Peyer's patch (tissue), 4 donors: ENCODE measurements at regions not wholly inside any gene's neighbourhood (a gene's known extent, or its start where the extent isn't known, plus 50 kb on each side); places are given as distances from the start of the nearest gene placed in this dataset.

Experiments
- DNase-seq, 3 donors: peaks; one replicate each; pipeline ENCODE4 v3.0.0-alpha.2; 2017 to 2019
- H3K27ac ChIP-seq, 4 donors: fragments of 200-600 bp; sonication (generic); one replicate each; pipeline ENCODE4 v1.5.1; 2016 to 2019
- H3K27me3 ChIP-seq, 2 donors: fragments of 200-600 bp; sonication (generic); one replicate each; pipeline ENCODE4 v1.5.1; 2019
- H3K36me3 ChIP-seq, 3 donors: fragments of 200-600 bp; sonication (generic); one replicate each; pipeline ENCODE4 v1.5.1; 2016 to 2019
- H3K4me1 ChIP-seq, 4 donors: fragments of 200-600 bp; sonication (generic); one replicate each; pipeline ENCODE4 v1.5.1; 2016 to 2019
- H3K4me3 ChIP-seq, 4 donors: fragments of 200-600 bp; sonication (generic); 1 replicate in 3 of 4; 2 replicates in 1 of 4; pipeline ENCODE4 v1.5.1; 2016 to 2019; ENCODE audit warnings: mild to moderate bottlenecking in 1 of 4
- H3K9me3 ChIP-seq, 4 donors: fragments of 200-600 bp; sonication (generic); one replicate each; pipeline ENCODE4 v1.5.1; 2016 to 2019; ENCODE audit warnings: mild to moderate bottlenecking in 1 of 4
- CTCF ChIP-seq, 6 experiments: fragments of 450-650 bp in 4 of 6; fragments of 200-600 bp in 2 of 6; sonication (generic) in 1 of 6; IDR thresholded peaks; one replicate each; pipeline ENCODE4 v1.5.1; 2017 to 2019; ENCODE audit warnings: antibody characterized with exemption in 6 of 6, mild to moderate bottlenecking in 3 of 6, moderate library complexity in 1 of 6
- POLR2A ChIP-seq, 2 donors: fragments of 450-650 bp; IDR thresholded peaks; one replicate each; pipeline ENCODE4 v1.5.1; 2017; ENCODE audit warnings: antibody characterized with exemption in 2 of 2, mild to moderate bottlenecking in 2 of 2, moderate library complexity in 2 of 2

- DNase-seq = no peak
- no peak for TF ChIP-seq POLR2A (IDR thresholded peaks at IDR 0.05)
- TF ChIP-seq CTCF (IDR thresholded peaks at IDR 0.05) = no peak
- Histone ChIP-seq H3K27me3 (no peaks in the 10 kb centered on the region), H3K9me3 (no peaks in the 10 kb centered on the region), H3K27ac (no peak overlapping the region), H3K4me3 (no peak overlapping the region), H3K4me1 (no peaks in the 10 kb centered on the region), H3K36me3 (no peaks in the 10 kb centered on the region)
Observed at GRCh38 chr14:98698341-98698740, 573.7 kb downstream of the BCL11B start.

- H3K27me3 ChIP-seq = no peaks in the 10 kb centered on the region
- H3K4me1 ChIP-seq = no peaks in the 10 kb centered on the region
- TF ChIP-seq CTCF (IDR thresholded peaks at IDR 0.05) (no peak), POLR2A (IDR thresholded peaks at IDR 0.05) (no peak)
- no peak for DNase-seq
- no peak overlapping the region for H3K27ac ChIP-seq
- H3K4me3 ChIP-seq = no peak overlapping the region
- no peaks in the 10 kb centered on the region for H3K9me3 ChIP-seq
- no peaks in the 10 kb centered on the region for H3K36me3 ChIP-seq
Observed at GRCh38 chr14:98700748-98701147, 571.2 kb downstream of the BCL11B start.

- H3K4me1 ChIP-seq = no peaks in the 10 kb centered on the region
- H3K9me3 ChIP-seq = no peaks in the 10 kb centered on the region
- TF ChIP-seq CTCF (IDR thresholded peaks at IDR 0.05) (no peak), POLR2A (IDR thresholded peaks at IDR 0.05) (no peak)
- no peak for DNase-seq
- no peaks in the 10 kb centered on the region for H3K36me3 ChIP-seq
- H3K4me3 ChIP-seq = no peak overlapping the region
- no peak overlapping the region for H3K27ac ChIP-seq
- H3K27me3 ChIP-seq = no peaks in the 10 kb centered on the region
Observed at GRCh38 chr14:98701377-98701776, 570.6 kb downstream of the BCL11B start.

GRCh38 chr14:98704441-98704840, 567.6 kb downstream of the BCL11B start:
- H3K4me3 ChIP-seq = no peak overlapping the region
- H3K36me3 ChIP-seq = no peaks in the 10 kb centered on the region
- peak in 2 of 3 donors; percentile 34 to 53 for DNase-seq
- H3K27me3 ChIP-seq = no peaks in the 10 kb centered on the region
- no peaks in the 10 kb centered on the region for H3K4me1 ChIP-seq
- no peak for TF ChIP-seq CTCF (IDR thresholded peaks at IDR 0.05)
- TF ChIP-seq POLR2A (IDR thresholded peaks at IDR 0.05) = no peak
- H3K9me3 ChIP-seq = no peaks in the 10 kb centered on the region
- no peak overlapping the region for H3K27ac ChIP-seq

GRCh38 chr14:98705871-98706300, 566.1 kb downstream of the BCL11B start:
- no peaks in the 10 kb centered on the region for H3K27me3 ChIP-seq
- no peaks in the 10 kb centered on the region for H3K36me3 ChIP-seq
- DNase-seq = no peak
- TF ChIP-seq CTCF (IDR thresholded peaks at IDR 0.05) = no peak
- TF ChIP-seq POLR2A (IDR thresholded peaks at IDR 0.05) = no peak
- no peaks in the 10 kb centered on the region for H3K9me3 ChIP-seq
- H3K27ac ChIP-seq = no peak overlapping the region
- H3K4me1 ChIP-seq = no peaks in the 10 kb centered on the region
- no peak overlapping the region for H3K4me3 ChIP-seq

GRCh38 chr14:98707522-98707921, 564.5 kb downstream of the BCL11B start:
- H3K36me3 ChIP-seq = no peaks in the 10 kb centered on the region
- no peaks in the 10 kb centered on the region for H3K4me1 ChIP-seq
- DNase-seq = no peak
- no peak overlapping the region for H3K4me3 ChIP-seq
- no peaks in the 10 kb centered on the region for H3K9me3 ChIP-seq
- no peaks in the 10 kb centered on the region for H3K27me3 ChIP-seq
- TF ChIP-seq CTCF (IDR thresholded peaks at IDR 0.05) (no peak), POLR2A (IDR thresholded peaks at IDR 0.05) (no peak)
- no peak overlapping the region for H3K27ac ChIP-seq
